ENCODE measurements at regions not wholly inside any gene's neighbourhood (a gene's known extent, or its start where the extent isn't known, plus 50 kb on each side); places are given as distances from the start of the nearest gene placed in this dataset.

- Histone ChIP-seq H3K9me3 (no peaks in the 10 kb centered on the region), H3K27me3 (no peaks in the 10 kb centered on the region), H3K36me3 (no peaks in the 10 kb centered on the region), H3K27ac (peak overlapping the region in 3 of 4 donors; percentile 19 to 40 (median 40)), H3K4me3 (no peak overlapping the region), H3K4me1 (peaks cover 0 to 6% (median 2%) of the 10 kb centered on the region in 4 donors)
- TF ChIP-seq CTCF (IDR thresholded peaks at IDR 0.05) (no peak), POLR2A (IDR thresholded peaks at IDR 0.05) (no peak)
- DNase-seq, result no peak
These were observed 392.7 kb downstream of the FGF9 start for GRCh38 chr13:22063416-22064124.

GRCh38 chr13:22064854-22065620 lies 394.2 kb downstream of the FGF9 start:
- no peak for TF ChIP-seq POLR2A (IDR thresholded peaks at IDR 0.05)
- TF ChIP-seq CTCF (IDR thresholded peaks at IDR 0.05), result no peak
- no peaks in the 10 kb centered on the region for H3K9me3 ChIP-seq
- no peak for DNase-seq
- no peaks in the 10 kb centered on the region for H3K36me3 ChIP-seq
- no peaks in the 10 kb centered on the region for H3K27me3 ChIP-seq
- peaks cover 0 to 6% (median 2%) of the 10 kb centered on the region in 4 donors for H3K4me1 ChIP-seq
- no peak overlapping the region for H3K27ac ChIP-seq
- H3K4me3 ChIP-seq, result no peak overlapping the region

- no peaks in the 10 kb centered on the region for H3K27me3 ChIP-seq
- TF ChIP-seq CTCF (IDR thresholded peaks at IDR 0.05) (no peak), POLR2A (IDR thresholded peaks at IDR 0.05) (no peak)
- no peaks in the 10 kb centered on the region for H3K36me3 ChIP-seq
- no peak for DNase-seq
- no peak overlapping the region for H3K4me3 ChIP-seq
- no peaks in the 10 kb centered on the region for H3K4me1 ChIP-seq
- no peaks in the 10 kb centered on the region for H3K9me3 ChIP-seq
- no peak overlapping the region for H3K27ac ChIP-seq
These were observed 402.8 kb downstream of the FGF9 start for GRCh38 chr13:22073718-22074117.

- no peak for DNase-seq
- Histone ChIP-seq H3K27me3 (no peaks in the 10 kb centered on the region), H3K36me3 (no peaks in the 10 kb centered on the region), H3K27ac (no peak overlapping the region), H3K9me3 (no peaks in the 10 kb centered on the region), H3K4me1 (no peaks in the 10 kb centered on the region), H3K4me3 (no peak overlapping the region)
- TF ChIP-seq POLR2A (IDR thresholded peaks at IDR 0.05) (no peak), CTCF (IDR thresholded peaks at IDR 0.05) (no peak)
These were observed 403.5 kb downstream of the FGF9 start for GRCh38 chr13:22074403-22074802.

GRCh38 chr13:22076658-22077057 lies 405.8 kb downstream of the FGF9 start:
- Histone ChIP-seq H3K9me3 (no peaks in the 10 kb centered on the region), H3K27ac (no peak overlapping the region), H3K4me1 (no peaks in the 10 kb centered on the region), H3K27me3 (no peaks in the 10 kb centered on the region), H3K4me3 (no peak overlapping the region), H3K36me3 (no peaks in the 10 kb centered on the region)
- DNase-seq, result no peak
- TF ChIP-seq CTCF (IDR thresholded peaks at IDR 0.05), result no peak
- TF ChIP-seq POLR2A (IDR thresholded peaks at IDR 0.05), result no peak
